ENCODE measurements at regions not wholly inside any gene's neighbourhood (a gene's known extent, or its start where the extent isn't known, plus 50 kb on each side); places are given as distances from the start of the nearest gene placed in this dataset.

DNA sequence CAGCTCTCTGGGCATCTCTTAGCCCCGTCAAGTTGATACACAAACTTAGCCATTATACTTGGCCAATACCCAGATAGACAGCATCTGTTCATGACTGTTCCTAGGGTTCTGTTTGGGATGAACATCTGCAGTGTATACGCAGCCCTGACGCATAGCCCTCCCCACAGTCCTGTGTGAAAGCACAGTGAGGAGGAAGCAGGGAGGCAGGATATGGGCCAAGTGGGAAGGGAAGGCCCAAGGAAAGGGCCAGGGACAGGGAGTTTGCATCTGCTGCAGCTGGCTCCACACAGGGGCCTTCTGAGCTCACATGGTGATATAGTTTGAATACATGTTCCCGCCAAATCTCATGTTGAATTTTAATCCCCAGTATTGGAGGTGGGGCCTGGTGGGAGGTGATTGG, 80.2 kb downstream of the CMPK2 start:
- DNase-seq (ENCODE audit: low read depth, low spot score) (no peak), FAIRE-seq (no peak)
- H4K20me1 ChIP-seq (ENCODE audit: control insufficient read depth, extremely low read depth, insufficient read depth, low read length): no peaks in the 10 kb centered on the region
- dilution Hi-C loops (cut with MboI; ENCODE audit: extremely low pct_ligation_motif_present, low sequenced_read_pairs): no loop called here
- no peaks in the 10 kb centered on the region for H3K9me1 ChIP-seq (ENCODE audit: control insufficient read depth, extremely low read depth, insufficient read depth, low read length)
- no peak overlapping the region for H3K9ac ChIP-seq (ENCODE audit: control insufficient read depth, extremely low read depth, insufficient read depth, low read length)
- no peak overlapping the region for H2AFZ ChIP-seq (ENCODE audit: control insufficient read depth, low read length)
- H3K27ac ChIP-seq (ENCODE audit: control insufficient read depth, insufficient read depth, low read length): no peak overlapping the region
- no peaks in the 10 kb centered on the region for H3K9me3 ChIP-seq (ENCODE audit: control insufficient read depth, low read depth, low read length)
- no peak for TF ChIP-seq CTCF (optimal IDR thresholded peaks at IDR 0.05 in 1 of 3, IDR thresholded peaks at IDR 0.05 in 1 of 3, conservative IDR thresholded peaks at IDR 0.05 in 1 of 3; ENCODE audit: extremely low read depth in 1 of 3, insufficient read depth in 2 of 3, low read length in 3 of 3)
- TF ChIP-seq EZH2 (IDR thresholded peaks at IDR 0.05; ENCODE audit: low read length): no peak
- H3K4me2 ChIP-seq (ENCODE audit: control insufficient read depth, extremely low read depth, insufficient read depth, low read depth, low read length): no peak overlapping the region
- H3K4me1 ChIP-seq (ENCODE audit: control insufficient read depth, extremely low read depth, insufficient read depth, low read length): no peaks in the 10 kb centered on the region
- H3K27me3 ChIP-seq (ENCODE audit: control insufficient read depth, extremely low read depth, insufficient read depth, low read length): no peaks in the 10 kb centered on the region
- H3K4me3 ChIP-seq (ENCODE audit: control insufficient read depth in 2 of 3, extremely low read depth in 1 of 3, insufficient read depth in 2 of 3, low read depth in 1 of 3, low read length in 3 of 3): no peak overlapping the region
- H3K36me3 ChIP-seq (ENCODE audit: control insufficient read depth in 2 of 2, extremely low read depth in 1 of 2, insufficient read depth in 2 of 2, low read length in 2 of 2): no peaks in the 10 kb centered on the region
- H3K79me2 ChIP-seq (ENCODE audit: control insufficient read depth, insufficient read depth, low read length): no peaks in the 10 kb centered on the region

- dilution Hi-C loops (cut with MboI; ENCODE audit: extremely low pct_ligation_motif_present, low sequenced_read_pairs): no loop called here
- H3K9ac ChIP-seq (ENCODE audit: control insufficient read depth, extremely low read depth, insufficient read depth, low read length): no peak overlapping the region
- H2AFZ ChIP-seq (ENCODE audit: control insufficient read depth, low read length): no peak overlapping the region
- no peaks in the 10 kb centered on the region for H3K4me1 ChIP-seq (ENCODE audit: control insufficient read depth, extremely low read depth, insufficient read depth, low read length)
- H3K27me3 ChIP-seq (ENCODE audit: control insufficient read depth, extremely low read depth, insufficient read depth, low read length): no peaks in the 10 kb centered on the region
- TF ChIP-seq EZH2 (IDR thresholded peaks at IDR 0.05; ENCODE audit: low read length) (no peak), CTCF (optimal IDR thresholded peaks at IDR 0.05 in 1 of 3, IDR thresholded peaks at IDR 0.05 in 1 of 3, conservative IDR thresholded peaks at IDR 0.05 in 1 of 3; ENCODE audit: extremely low read depth in 1 of 3, insufficient read depth in 2 of 3, low read length in 3 of 3) (no peak)
- H3K79me2 ChIP-seq (ENCODE audit: control insufficient read depth, insufficient read depth, low read length): no peaks in the 10 kb centered on the region
- H3K36me3 ChIP-seq (ENCODE audit: control insufficient read depth in 2 of 2, extremely low read depth in 1 of 2, insufficient read depth in 2 of 2, low read length in 2 of 2): no peaks in the 10 kb centered on the region
- no peak overlapping the region for H3K4me3 ChIP-seq (ENCODE audit: control insufficient read depth in 2 of 3, extremely low read depth in 1 of 3, insufficient read depth in 2 of 3, low read depth in 1 of 3, low read length in 3 of 3)
- no peak overlapping the region for H3K27ac ChIP-seq (ENCODE audit: control insufficient read depth, insufficient read depth, low read length)
- H4K20me1 ChIP-seq (ENCODE audit: control insufficient read depth, extremely low read depth, insufficient read depth, low read length): no peaks in the 10 kb centered on the region
- FAIRE-seq (no peak), DNase-seq (ENCODE audit: low read depth, low spot score) (no peak)
- no peaks in the 10 kb centered on the region for H3K9me3 ChIP-seq (ENCODE audit: control insufficient read depth, low read depth, low read length)
- no peak overlapping the region for H3K4me2 ChIP-seq (ENCODE audit: control insufficient read depth, extremely low read depth, insufficient read depth, low read depth, low read length)
- H3K9me1 ChIP-seq (ENCODE audit: control insufficient read depth, extremely low read depth, insufficient read depth, low read length): no peaks in the 10 kb centered on the region
Observed at GRCh38 chr2:6787376-6787775, 78.3 kb downstream of the CMPK2 start.
